ENCODE measurements at regions not wholly inside any gene's neighbourhood (a gene's known extent, or its start where the extent isn't known, plus 50 kb on each side); places are given as distances from the start of the nearest gene placed in this dataset.
A peak's percentile ranks its signal among the peaks of the same experiment; 100 is the strongest.

GRCh38 chr12:74980510-74980909 is 229.1 kb downstream of the KCNC2 start:
- DNase-seq (ENCODE audit: low read depth in 4 of 4, low spot score in 3 of 4) = peak; percentile 42 to 87 (median 75)

DNA sequence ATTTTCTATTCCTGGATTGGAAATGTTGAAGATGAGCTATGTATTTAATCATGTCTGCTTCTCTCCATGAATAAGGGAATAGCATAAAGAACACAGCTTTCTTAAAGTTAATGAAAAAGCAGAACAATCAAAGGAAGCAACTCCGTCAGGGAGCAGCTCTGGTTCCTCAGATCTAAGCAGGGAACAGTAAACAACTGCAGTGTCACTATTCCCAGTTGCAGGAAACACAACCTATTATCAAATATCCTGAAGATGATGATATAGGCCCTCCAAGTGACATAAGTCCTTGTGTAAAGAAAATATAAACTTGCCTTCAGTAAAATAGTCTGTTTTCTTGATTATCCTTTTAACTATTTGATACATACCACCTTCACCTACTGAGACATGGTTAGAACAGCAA is 228.1 kb downstream of the KCNC2 start:
- DNase-seq (ENCODE audit: low read depth in 4 of 4, low spot score in 3 of 4) = no peak

DNA sequence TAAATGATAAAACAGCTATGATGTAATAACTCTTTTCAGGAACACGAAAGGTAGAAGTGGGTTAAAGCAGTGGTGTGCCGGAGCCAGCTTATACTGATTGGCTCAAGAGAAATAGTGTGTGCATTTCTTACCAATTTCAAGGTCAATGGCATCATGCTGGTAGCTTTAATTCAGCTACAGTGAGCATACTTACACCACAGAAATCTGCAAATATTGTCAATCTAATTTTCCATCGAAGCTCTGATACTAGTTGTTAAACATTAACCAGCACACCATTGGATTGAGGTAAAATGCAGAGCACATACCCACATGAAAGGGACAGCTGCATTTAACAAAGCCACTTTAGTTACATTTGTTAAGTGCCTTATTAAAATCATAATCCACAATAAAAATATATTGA is 225.7 kb downstream of the KCNC2 start:
- DNase-seq (ENCODE audit: low read depth in 4 of 4, low spot score in 3 of 4) = no peak

DNA sequence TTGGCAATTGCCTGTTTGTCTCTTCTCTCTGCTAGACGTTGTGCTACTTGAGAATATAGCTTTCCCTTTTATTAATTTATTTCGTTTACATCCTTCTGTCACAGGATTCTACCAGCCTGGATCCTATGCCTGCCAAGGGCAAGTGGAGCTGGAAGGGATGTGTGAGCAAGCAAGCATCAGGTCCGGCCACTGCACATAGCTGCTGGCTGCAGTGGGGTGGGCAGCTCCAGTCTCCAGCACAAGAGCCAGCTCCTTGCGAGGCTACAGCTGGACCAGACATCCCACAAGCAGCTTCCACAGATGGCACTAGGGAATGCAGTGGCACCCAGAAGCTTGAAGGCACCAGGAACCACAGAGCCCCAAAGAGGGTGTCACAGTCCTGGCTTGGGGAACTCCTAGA is 225.0 kb downstream of the KCNC2 start:
- no peak for DNase-seq (ENCODE audit: low read depth in 4 of 4, low spot score in 3 of 4)

GRCh38 chr12:74985293-74985985 is 224.2 kb downstream of the KCNC2 start:
- no peak for DNase-seq (ENCODE audit: low read depth in 4 of 4, low spot score in 3 of 4)

- no peak for DNase-seq (ENCODE audit: low read depth in 4 of 4, low spot score in 3 of 4)
These were observed 223.7 kb downstream of the KCNC2 start for GRCh38 chr12:74985986-74986319.

GRCh38 chr12:74988156-74988555 is 221.5 kb downstream of the KCNC2 start:
- no peak for DNase-seq (ENCODE audit: low read depth in 4 of 4, low spot score in 3 of 4)
